Keratinocyte (primary cell): ENCODE measurements at regions not wholly inside any gene's neighbourhood (a gene's known extent, or its start where the extent isn't known, plus 50 kb on each side); places are given as distances from the start of the nearest gene placed in this dataset.

ENCODE experiments used
- CTCF ChIP-seq, 3 experiments: IDR thresholded peaks in 1 of 3; conservative IDR thresholded peaks in 1 of 3; optimal IDR thresholded peaks in 1 of 3; 2 replicates in 2 of 3; 3 replicates in 1 of 3; pipeline versions ENCODE3 to v1.5.1; 2011; ENCODE audit warnings: low read length in 3 of 3, mild to moderate bottlenecking in 3 of 3, moderate library complexity in 2 of 3, control low read depth in 1 of 3, inconsistent platforms in 1 of 3; ENCODE audit not compliant: insufficient read depth in 2 of 3; ENCODE audit errors: extremely low read depth in 1 of 3
- EZH2 ChIP-seq: IDR thresholded peaks from one replicate; pipeline ENCODE4 v1.6.1; 2012; ENCODE audit warnings: inconsistent platforms, mild to moderate bottlenecking, low read length, moderate library complexity

- TF ChIP-seq CTCF (optimal IDR thresholded peaks at IDR 0.05 in 1 of 3, IDR thresholded peaks at IDR 0.05 in 1 of 3, conservative IDR thresholded peaks at IDR 0.05 in 1 of 3; ENCODE audit: extremely low read depth in 1 of 3, insufficient read depth in 2 of 3, low read length in 3 of 3) = no peak
- no peak for TF ChIP-seq EZH2
Measured at GRCh38 chr7:41470081-41470480, 232.8 kb downstream of the INHBA start.
